Activated T-cell treated with anti-CD3 and anti-CD28 coated beads for 4 hours (primary cell): ENCODE measurements at regions not wholly inside any gene's neighbourhood (a gene's known extent, or its start where the extent isn't known, plus 50 kb on each side); places are given as distances from the start of the nearest gene placed in this dataset.

Experiments used
- DNase-seq: peaks from one replicate; pipeline ENCODE4 v3.0.0-alpha.2; 2020

DNA sequence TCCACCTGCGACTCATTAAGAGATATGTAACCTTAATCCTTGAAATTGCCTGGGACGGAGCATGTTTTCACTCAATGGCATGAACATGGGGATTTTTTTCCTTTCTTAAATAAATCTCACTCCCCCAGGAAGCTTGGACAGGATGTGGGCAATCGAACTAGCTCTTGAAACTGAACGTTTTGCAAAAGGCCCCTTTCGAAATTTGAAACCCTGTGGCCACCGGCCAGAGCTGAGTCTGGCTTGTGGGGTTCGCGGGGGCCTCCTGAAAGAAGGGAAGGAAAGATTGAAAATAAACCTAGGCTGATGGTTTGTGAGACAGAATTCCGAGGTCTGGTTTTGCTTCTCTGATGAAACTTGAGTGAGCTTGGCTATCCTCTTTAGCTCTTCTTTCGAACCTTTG, 101.4 kb upstream of the RTL1 start:
- DNase-seq: no peak

DNA sequence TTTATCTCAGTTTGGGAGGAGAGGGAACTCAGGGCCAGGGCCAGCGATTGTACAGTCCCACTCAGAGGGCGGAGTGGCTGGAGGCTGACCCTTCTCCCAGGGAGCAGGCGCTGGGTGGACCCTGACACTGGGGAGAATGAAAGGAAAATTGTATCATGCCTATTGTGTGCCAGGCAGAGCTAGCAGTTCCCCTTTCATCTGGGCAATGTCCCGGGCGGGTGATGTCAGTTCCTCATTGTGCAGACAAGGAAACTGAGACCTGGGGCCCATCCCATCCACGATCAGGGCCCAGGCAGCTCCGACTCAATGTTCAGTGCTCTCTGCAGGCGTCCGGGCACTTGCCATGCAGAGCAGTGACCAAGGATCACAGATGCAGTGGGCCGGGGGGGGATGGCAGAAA, 101.9 kb upstream of the RTL1 start:
- DNase-seq: no peak

DNA sequence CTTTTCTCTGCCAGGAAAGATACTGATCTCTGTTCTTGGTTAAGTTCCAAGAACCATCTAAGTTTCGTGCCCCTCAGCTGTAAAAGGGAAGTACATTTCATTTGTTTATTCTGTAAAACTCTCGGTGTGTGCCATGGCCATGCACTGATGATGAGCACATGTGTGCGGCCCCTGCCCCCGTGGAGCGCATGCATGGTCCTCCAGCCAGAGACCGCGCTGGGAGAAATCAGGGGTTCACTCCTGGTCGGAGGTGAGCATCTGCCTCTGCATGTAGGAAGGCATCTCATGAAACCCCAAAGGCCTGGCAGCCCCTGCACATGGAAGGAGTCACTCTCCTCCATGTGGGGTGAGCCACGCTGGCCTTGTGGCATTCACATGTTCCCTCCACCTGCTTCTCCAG, 102.5 kb upstream of the RTL1 start:
- no peak for DNase-seq

DNA sequence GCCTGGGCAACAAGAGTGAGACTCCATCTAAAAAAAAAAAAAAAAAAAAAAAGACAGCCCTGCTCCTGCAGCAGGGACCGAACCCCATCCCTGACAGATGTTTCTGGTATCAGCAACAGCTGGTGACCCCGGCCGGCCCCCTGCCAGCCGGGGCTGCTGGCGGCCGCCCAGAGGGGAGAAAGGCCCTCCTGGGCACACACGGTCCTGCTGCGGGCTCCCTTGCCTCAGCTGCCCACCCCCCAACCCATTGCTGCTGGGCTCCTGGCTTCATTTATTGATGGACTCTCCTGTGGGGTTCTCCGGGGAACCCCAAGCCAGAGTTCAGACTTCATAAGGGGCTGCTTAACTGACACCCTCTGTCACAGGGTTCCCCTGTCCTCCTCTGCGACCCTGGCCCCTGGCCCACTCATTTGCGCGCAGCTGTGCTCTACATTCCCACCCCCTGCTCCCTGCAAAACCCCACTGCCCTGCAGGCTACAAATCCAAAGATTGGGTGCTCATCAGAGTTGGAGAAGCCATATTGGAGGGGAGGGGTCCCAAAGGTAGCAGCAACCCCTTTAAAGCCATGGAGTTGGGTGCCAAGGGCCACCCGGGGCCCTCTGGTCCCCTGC, 103.6 kb upstream of the RTL1 start:
- no peak for DNase-seq

DNA sequence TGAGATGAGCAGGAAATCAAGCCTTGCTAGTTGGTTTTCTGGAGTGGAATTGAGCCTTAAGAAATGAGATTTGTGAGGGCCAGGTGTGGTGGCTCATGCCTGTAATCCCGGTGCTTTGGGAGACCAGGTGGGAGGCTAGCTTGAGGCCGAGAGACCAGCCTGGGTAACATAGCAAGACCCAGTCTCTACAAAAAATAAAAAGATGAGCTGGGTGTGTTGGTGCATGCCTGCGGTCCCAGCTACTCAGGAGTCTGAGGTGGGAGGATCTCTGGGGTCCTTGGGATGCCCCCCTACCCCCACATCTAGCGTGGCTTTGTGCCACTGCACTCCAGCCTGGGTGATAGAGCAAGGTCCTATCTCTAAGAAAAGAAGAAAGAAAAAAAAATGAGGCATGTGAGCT, 104.2 kb upstream of the RTL1 start:
- DNase-seq: no peak

DNA sequence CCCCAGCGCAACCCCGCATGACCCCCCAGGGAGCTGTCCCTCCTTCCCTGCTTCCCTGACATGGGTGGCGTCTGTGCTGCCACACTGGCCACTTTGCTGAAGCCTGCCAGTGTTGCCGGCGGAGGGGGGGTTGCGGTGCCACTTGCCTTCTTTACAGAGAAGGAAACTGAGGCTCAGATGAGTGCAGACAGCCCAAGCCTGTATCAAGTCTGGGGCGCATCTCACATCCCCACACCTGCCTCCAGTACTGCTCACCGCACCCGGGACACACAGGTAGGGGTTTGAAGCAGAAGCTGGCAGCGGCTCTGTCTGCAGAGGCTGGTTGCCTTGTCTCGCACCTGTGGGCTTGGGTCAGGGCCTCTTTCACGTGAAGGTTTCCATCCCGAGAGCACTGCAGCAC, 104.7 kb upstream of the RTL1 start:
- DNase-seq: no peak

DNA sequence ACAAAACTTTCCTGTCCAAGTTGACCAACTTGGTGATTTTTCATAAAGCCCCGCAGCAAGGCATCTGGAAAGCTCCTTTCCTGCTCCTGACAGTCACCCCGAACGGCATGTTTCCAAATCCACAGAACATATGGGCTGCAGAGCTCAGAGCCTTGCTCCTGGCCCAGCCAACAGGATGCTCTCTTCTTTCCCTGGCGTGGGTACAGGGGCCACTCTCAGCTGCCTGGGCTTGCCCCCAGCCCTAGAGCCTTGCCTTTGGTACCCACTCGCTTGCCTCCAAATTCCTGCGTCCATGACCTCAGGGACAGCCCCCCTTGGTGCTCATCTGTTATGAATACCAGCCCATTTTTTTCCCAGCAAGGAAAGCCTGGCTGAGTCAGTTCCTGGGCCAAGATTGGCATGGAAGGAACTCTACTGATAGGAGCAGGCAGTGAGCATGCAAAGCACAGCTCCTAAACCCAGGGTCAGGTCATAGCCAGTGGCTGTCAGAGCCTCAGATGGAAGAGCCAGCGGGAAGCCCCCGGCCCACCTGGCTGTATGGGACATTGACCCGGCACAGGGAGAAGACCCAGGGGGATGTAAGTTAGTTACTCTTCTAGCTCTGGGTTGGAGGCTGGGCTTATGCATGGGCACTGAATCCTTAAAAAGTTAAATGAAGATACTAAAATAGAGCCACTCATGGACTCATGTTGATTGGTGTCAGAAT, 105.3 kb upstream of the RTL1 start:
- DNase-seq: no peak

DNA sequence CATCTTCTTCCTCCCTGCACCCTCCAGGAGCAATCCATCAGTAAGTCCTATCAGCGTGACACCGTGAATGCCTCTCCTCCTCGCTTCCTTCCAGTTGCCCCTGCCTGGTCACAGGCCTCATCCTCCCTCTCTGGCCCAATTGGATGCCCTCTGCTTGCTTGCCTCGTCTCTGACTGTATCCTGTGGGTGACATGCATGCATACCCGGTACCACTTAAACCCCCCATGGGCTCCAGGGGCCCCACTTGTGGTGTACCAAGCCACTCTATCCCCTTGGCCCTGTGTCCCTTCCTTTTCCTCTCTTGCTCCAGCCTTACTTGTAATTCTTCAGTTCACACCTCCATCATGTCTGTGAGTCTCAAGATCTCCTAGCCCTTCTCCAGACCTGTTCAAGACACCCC, 106.0 kb upstream of the RTL1 start:
- no peak for DNase-seq

DNA sequence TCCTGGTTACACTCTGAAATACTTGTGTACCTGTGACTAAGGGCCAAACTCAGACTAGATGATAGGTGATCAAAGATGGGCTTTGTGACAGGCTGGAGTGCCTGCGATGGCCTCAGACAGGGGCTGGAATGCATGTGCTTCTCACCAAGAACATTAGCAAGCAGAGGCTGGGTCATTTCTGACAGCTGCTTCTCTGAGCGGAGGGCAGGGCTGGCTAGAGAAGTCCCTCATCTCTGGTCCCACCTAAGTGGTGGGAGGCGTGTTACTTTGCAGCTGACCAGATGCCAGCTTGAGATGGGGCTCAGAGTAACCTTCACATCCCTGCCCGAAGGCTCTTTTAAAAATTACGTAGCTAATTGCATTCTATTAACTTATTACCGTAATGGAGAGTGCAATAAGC, 106.8 kb upstream of the RTL1 start:
- no peak for DNase-seq

DNA sequence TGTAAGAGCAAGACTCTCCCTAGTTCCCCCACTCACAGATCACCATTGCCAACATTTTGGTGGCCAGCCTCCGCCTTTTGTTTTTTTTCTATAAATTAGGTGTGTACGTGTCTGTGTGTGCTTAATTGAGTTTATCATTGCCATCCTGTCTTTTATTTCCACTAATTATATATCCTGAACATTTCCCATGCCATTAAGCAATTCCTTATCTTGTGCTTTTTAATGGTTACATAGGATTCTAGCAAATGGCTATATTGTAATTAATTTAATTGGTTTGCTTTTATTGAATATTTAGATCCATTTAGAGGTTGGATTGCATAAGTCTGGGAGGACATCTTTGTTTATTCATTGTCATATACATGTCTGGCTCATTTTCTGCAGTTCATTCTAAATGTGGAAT, 107.3 kb upstream of the RTL1 start:
- no peak for DNase-seq

DNA sequence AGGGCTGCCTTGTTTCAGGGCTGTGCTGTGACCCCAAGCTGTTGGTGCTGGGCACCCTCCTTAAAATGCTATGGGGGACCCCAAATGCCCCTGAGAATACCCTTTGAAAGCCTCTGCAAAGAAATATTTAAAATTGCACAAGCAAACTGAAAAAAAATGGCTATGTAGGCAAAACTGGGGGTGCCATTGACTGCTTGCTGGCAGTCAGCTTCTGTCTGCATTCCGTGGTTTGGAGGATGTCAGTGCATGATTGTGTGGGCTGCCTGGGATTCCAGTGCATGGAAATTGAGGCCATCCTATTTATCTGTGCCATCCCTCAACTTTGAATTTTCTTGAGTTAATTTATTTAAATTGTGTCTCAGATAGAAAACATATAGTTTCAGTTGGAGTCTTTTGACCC, 113.7 kb upstream of the RTL1 start:
- DNase-seq: no peak

DNA sequence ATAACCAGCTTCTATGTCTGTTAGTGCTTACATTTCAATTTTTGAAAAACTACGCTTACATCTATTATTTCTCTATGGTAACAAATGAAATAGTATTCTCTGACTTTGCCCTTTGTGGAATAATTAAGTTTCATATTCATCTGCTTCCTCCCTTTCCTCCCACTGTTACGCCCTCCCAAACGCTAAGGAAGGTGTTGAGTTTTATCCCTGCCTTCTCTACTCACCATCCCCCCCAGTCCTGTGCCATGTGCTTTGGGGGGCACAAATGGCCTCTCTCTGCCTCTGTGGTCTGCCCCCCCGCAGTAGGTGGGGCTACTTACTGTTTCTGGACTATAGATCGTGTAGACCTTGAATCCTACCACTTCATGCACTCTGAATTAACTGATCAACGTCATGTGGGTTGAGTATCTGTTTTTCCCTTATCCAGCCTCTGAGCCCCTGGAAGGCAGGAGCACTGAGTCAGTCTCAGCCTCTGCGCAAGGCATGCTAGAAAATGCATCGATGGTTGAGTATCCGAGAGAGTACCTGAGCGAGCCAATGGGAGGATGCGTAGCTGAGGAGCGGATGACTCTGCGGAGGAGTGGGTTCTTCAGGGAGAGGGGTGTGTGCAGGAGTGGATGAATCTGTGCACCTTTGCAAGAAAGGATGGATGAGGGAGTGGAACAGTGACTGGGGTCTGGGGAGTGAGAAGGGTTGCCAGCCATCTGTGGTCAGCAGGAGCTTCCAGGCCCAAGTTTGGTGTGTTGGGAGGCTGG, 114.5 kb upstream of the RTL1 start:
- no peak for DNase-seq

DNA sequence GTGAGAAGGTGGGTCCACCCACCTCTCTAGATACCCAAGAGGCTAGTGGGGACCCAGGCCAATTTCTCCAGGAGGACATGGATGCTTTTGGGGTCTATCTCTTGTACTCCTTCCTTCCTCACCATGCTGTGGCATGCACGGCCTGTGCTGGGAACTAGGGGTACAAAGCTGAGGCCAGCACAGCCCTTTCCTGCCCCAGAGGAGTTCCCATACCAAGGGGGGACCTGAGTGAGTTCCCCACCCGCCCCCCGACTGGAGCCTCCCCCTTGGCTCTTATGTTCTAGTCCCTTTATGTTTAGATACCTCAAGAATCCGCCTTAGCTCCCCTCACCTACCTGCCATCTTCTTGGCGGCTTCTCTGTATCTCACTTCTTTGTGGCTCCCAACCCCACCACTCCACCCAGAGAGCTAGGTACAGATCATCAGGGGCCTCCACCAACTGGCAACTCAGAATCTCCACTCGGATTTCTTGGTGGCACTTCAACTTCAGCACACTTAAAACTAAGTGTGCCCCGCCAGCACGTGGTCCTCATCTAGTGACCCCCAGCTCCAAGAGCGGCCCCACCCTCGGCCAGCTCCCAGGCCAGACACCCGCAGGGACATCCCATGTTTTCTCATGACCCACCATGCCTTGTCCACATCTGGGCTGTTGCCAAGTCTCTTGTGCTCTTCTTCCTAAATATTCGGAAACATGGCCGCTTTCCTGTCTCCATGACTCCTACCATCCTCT, 115.2 kb upstream of the RTL1 start:
- DNase-seq: no peak

DNA sequence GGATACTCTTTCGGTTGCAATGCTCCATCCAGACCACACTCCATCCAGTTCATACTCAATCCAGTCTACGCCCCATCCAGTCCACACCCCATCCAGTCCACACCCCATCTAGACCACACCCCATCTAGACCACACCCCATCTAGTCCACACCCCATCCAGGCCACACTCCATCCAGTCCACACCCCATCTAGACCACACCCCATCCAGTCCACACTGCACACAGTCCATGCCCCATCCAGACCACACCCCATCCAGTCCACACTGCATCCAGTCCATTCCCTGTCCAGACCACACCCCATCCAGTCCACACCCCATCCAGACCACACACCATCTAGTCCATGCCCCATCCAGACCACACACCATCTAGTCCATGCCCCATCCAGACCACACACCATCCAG, 116.0 kb upstream of the RTL1 start:
- no peak for DNase-seq

DNA sequence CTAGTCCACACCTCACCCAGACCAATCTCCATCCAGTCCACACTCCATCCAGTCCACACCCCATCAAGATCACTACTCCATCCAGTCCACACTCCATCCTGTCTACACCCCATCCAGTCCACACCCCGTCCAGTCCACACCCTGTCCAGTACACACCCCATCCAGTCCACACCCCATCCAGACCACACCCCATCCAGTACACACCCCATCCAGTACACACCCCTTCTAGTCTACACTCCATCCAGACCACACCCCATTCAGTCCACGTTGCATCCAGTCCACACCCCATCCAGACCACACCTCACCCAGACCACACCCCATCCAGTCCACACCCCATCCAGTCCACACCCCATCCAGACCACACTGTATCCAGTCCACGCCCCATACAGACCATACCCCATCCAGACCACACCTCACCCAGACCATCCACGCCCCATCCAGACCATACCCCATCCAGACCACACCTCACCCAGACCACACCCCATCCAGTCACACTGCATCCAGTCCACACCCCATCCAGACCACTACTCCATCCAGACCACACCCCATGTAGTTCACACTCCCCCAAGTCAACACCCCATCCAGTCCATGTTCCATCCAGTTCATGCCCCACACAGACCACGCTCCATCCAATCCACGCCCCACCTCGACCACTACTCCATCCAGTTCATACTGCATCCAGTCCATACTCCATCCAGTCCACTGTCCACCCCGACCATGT, 116.6 kb upstream of the RTL1 start:
- DNase-seq: no peak

DNA sequence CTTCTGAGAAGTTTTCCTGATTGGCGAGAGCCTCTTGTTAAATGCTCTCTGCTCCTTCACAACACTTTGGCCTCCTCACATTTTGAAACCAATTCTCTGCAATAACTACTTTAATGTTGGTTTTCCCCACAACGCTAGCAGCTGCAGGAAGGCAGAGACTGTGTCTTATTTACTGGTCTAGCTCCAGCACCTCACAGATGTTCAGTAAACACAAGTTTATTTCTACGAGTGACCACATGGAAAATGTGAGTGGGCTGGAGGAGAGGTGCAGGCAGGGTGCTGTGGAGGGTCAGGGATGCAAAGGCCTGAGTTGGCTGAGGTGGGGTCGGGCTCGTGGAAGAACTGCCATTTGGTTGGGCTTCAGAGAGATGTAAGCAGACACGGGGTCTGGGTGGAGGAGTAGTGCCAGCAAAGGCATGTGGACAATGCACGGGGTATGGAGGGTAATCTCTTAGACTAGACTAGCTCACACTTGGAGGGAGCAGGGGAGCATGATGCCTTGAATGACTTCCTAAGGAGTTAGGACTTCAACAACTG, 117.4 kb upstream of the RTL1 start:
- DNase-seq: no peak

DNA sequence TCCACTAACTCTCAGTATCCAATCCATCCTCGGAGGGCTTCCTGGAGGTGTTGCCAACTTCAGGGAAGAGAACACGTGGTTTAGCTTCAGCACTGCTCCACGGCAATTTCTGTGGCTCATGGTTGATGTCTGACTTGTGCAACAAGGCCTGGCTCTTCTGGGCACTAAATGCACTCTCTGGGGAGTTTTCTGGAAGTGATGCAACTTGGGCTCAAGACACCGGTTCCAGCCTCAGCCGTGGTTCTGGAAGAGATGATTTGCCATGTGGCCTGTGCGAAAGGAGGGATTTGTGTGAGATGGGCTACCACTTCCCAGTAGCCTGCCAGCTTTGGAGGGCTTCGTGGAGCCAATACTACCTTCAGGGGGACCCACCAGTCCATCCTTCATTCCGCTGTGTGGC, 118.6 kb upstream of the RTL1 start:
- no peak for DNase-seq

DNA sequence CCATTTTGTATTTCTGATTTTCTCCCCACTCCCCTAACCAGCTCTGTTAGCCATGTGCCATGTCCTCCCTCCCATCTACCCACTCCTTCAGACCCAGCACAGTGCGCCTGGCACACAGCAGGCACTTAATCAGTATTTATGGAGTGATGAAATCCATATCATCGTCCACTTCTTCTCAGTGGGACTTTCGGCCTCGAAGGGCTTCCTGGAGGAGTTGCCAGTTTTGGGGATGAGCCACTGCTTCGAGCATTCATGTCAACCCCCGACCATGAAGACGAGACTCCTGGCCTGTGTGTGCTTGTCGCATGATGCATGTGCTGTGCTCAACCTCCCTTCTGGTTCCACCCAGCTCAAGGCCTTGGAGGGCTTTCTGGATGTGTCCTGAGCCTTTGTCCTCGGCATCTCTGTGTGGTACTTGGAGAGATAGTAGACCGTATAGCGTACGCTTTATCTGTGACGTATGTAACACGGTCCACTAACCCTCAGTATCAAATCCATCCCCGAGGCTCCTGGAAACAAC, 119.5 kb upstream of the RTL1 start:
- no peak for DNase-seq

DNA sequence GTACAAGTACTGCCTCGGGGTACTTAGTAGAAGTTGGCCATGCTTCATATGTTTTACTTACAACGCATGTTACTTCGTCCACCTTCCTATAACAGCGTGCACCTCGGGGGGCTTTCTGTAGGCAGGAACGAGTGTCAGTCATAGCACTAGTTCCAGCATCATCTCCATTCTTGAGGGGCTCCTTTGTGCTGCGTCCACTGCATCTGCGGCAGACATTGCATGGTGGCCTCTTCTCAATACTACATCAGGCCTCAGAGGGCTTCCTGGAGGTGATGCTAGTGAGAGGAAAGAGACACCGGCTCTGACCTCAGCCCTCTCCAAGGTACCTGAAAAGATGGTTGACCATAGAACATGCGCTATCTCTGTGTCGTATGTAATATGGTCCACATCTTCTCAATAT, 121.2 kb upstream of the RTL1 start:
- DNase-seq: no peak

DNA sequence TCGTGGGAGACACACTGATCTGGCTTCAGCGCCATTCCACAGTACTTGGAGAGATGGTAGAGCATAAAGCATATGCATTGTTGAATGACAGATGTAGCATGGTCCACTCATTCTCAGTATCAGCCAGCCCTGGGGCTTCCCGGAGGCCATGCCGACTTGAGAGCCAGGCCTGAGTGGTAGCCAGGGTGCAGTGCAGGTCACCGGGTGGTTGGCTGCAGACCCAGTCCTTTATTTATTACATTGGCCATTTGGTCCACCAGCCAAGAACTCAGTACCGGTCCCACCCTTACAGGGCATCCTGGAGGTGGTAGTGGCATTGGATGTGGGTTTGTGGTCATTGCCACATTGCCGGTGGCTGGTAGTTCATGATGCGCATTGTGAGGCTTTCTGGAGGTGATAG, 121.6 kb upstream of the RTL1 start:
- no peak for DNase-seq

DNA sequence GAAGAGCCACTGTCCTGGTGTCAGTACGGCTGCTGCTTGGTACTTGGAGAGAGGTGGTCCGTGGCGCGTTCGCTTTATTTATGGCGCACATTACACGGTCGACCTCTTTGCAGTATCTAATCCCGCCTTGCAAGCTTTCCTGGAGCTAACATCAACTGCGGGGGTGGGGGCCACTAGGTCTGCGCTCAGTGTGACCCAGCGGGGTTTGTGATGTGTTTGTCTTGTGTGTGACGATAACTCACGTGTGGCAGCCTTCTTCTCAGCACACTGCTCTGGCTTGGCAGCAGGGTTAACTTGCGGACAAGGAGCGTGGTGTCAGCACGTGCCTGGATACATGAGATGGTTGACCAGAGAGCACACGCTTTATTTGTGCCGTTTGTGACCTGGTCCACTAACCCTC, 122.2 kb upstream of the RTL1 start:
- no peak for DNase-seq

DNA sequence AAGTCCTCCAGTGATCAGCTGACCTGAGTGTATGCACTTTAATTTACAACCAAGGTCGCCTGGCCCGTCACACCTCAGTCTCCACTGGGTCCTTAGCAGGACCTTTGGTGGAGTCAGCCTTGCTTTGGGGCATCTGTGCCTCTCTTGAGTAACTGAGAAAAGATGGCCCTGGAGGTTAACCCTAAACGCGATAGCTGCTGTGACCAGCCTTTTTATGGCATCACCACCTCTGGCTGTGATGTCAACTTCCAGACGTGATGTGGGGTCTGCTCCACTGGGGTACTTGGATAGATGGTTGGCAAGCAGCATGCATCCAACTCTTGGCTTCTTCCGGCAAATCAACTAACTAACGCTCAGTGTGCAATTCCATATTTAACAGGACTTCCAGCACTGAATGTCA, 122.8 kb upstream of the RTL1 start:
- DNase-seq: no peak

DNA sequence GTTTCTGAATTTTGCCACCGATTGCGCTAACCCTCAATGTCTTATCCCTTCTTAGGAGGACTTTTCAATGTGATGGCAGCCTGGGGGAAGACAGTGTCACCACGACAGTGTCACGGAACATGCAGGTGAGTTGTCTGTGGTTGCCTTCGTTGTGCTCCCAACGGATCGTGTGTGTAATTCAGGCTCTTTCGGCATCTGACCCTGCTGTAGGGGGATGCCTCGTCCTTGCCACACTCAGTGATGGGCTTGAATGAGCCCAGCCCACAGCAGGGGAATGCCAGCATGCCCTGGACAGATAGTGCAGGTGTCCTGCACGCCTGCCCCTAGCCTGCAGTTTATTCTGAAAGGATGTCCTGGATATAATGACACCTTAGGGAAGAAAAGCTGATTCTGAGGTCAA, 123.8 kb upstream of the RTL1 start:
- DNase-seq: no peak
